ENCODE measurements at regions not wholly inside any gene's neighbourhood (a gene's known extent, or its start where the extent isn't known, plus 50 kb on each side); places are given as distances from the start of the nearest gene placed in this dataset.
A peak's percentile ranks its signal among the peaks of the same experiment; 100 is the strongest.

GRCh38 chr9:103362986-103363385 is 367.9 kb downstream of the CYLC2 start:
- peak; percentile 4 for DNase-seq (ENCODE audit: low read depth)
- H3K4me3 ChIP-seq (ENCODE audit: low read depth, low read length): no peak overlapping the region

DNA sequence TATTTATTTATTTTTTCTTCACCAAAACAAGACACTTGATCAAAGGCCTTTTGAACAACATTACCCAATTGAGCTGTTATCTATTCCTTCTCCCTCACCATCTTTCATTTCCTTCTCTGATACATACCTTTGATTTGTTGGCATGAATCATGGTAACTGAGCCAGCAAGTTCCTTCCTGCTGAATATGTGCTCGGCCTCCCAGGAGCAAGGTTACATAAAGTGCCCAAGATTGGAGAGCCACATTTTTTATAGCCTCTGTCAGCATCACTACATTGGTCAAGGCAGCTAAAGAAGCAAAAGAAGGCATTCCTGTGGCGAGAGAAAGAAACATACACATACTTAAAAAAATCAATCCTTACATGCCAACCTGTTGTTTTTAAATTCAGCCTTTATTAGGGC is 369.6 kb downstream of the CYLC2 start:
- peak; percentile 85 for DNase-seq (ENCODE audit: low read depth)
- H3K4me3 ChIP-seq (ENCODE audit: low read depth, low read length): no peak overlapping the region

- no peak overlapping the region for H3K4me3 ChIP-seq (ENCODE audit: low read depth, low read length)
- DNase-seq (ENCODE audit: low read depth): no peak
Observed at GRCh38 chr9:103371152-103371551, 376.0 kb downstream of the CYLC2 start.

GRCh38 chr9:103372828-103373227 is 377.7 kb downstream of the CYLC2 start:
- no peak overlapping the region for H3K4me3 ChIP-seq (ENCODE audit: low read depth, low read length)
- no peak for DNase-seq (ENCODE audit: low read depth)

DNA sequence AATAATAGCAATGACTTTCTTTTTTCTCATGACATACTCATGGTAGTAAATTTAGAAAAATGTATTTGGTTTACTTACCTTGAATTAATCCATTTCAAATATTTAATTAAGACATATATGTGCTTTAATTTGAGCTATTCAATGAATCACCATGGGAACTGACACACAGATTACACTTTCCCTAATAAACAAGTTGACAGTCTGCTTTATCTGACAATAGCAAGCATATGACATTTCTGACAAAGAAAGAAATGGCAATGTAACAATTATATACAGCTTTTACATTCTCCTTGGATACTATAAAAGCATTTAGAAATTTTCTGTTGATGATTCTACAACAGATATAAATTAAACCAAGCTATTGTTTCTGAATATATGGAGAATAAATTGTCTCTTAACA is 382.5 kb downstream of the CYLC2 start:
- no peak for DNase-seq (ENCODE audit: low read depth)
- no peak overlapping the region for H3K4me3 ChIP-seq (ENCODE audit: low read depth, low read length)

DNA sequence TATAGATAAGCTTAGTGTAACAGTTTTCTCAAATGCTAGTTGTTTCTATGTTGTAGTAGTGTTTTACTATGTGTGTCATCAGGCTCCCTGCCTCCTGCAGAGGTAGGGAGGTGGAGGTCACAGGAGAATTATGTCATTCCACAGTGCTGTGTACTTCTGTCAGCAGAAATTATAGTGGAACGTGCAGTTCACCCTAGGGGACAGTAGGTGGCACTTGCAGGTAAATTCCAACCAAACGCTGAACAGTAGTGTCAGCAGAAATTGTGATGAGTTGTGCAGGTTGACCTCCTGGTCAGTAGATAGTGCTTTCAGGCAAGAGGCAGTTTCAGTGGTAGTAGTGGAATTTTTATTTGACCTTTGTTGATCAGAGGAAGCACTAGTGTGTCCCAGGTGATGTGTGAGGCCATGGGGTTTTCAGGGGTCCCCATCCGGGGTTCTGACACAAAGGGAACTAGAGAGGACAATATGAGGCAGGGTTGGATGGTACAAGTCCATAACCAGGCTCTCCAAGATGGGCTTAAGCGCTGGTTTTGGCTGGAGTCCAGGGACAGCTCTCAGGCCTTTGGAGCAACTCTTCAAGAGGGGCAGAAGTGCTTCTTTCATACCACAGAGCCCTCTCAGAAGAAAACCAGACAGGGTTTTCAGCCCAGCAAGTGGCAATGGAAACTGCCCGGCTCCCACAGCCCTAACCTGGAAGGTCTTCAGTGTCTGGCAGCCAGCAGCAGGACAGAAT is 402.9 kb downstream of the CYLC2 start:
- peak; percentile 39 for DNase-seq (ENCODE audit: low read depth)
- H3K4me3 ChIP-seq (ENCODE audit: low read depth, low read length): no peak overlapping the region

- no peak for DNase-seq (ENCODE audit: low read depth)
- no peak overlapping the region for H3K4me3 ChIP-seq (ENCODE audit: low read depth, low read length)
Observed at GRCh38 chr9:103399535-103399934, 404.4 kb downstream of the CYLC2 start.

- DNase-seq (ENCODE audit: low read depth): no peak
- no peak overlapping the region for H3K4me3 ChIP-seq (ENCODE audit: low read depth, low read length)
Observed at GRCh38 chr9:103407260-103407659, 412.1 kb downstream of the CYLC2 start.

GRCh38 chr9:103410059-103410458 is 414.9 kb downstream of the CYLC2 start:
- no peak overlapping the region for H3K4me3 ChIP-seq (ENCODE audit: low read depth, low read length)
- no peak for DNase-seq (ENCODE audit: low read depth)

GRCh38 chr9:103427696-103428095 is 432.6 kb downstream of the CYLC2 start:
- no peak overlapping the region for H3K4me3 ChIP-seq (ENCODE audit: low read depth, low read length)
- no peak for DNase-seq (ENCODE audit: low read depth)

GRCh38 chr9:103430469-103430868 is 435.3 kb downstream of the CYLC2 start:
- no peak for DNase-seq (ENCODE audit: low read depth)
- no peak overlapping the region for H3K4me3 ChIP-seq (ENCODE audit: low read depth, low read length)

- no peak for DNase-seq (ENCODE audit: low read depth)
Observed at GRCh38 chr9:103431809-103432208, 436.7 kb downstream of the CYLC2 start.

GRCh38 chr9:103444176-103444575 is 449.0 kb downstream of the CYLC2 start:
- peak; percentile 6 for DNase-seq (ENCODE audit: low read depth)
- H3K4me3 ChIP-seq (ENCODE audit: low read depth, low read length): no peak overlapping the region

More at GRCh38 chr9:103431809-103432208, 436.7 kb downstream of the CYLC2 start:
- no peak overlapping the region for H3K4me3 ChIP-seq (ENCODE audit: low read depth, low read length)

- no peak for DNase-seq (ENCODE audit: low read depth)
- no peak overlapping the region for H3K4me3 ChIP-seq (ENCODE audit: low read depth, low read length)
Observed at GRCh38 chr9:103458826-103459225, 463.7 kb downstream of the CYLC2 start.

DNA sequence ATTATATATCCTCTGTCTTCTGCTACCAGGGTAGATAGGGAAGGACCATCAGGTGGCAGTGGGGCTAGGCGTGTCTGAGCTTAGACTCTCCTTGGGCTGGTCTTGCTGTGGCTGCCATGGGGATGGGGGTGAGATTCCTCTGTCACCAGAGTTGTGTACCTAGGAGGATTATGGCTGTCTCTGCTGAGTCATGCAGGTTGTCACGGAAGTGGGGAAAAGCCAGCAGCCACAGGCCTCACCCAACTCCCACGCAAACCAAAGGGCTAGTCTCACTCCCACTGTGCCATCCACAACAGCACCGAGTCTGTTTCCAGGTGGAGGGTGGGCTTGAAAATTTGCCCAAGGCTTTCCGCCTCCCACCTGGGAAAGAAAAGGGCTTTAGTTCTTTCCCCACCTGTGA is 476.1 kb downstream of the CYLC2 start:
- no peak for DNase-seq (ENCODE audit: low read depth)

DNA sequence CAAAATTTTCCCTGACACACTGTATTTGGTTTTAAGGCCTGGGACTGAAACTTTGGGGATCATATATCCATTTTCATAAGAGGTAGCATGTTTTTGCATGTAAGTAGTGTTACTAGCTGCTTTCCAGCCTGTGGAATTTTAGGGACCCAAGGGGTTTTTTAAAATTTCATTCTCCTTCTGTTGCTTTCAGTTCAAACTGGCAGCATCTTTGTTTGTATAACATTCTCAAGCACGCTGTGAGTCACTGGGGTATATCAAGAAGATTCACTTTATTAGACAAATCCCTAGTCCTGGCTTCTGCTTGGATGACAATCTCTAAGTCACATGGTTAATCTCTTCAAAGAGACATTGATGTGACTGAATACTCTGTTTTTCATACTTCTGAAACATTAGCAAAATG is 479.0 kb downstream of the CYLC2 start:
- no peak overlapping the region for H3K4me3 ChIP-seq (ENCODE audit: low read depth, low read length)
- DNase-seq (ENCODE audit: low read depth): no peak

More for the DNA sequence above, 476.1 kb downstream of the CYLC2 start:
- H3K4me3 ChIP-seq (ENCODE audit: low read depth, low read length): no peak overlapping the region

DNA sequence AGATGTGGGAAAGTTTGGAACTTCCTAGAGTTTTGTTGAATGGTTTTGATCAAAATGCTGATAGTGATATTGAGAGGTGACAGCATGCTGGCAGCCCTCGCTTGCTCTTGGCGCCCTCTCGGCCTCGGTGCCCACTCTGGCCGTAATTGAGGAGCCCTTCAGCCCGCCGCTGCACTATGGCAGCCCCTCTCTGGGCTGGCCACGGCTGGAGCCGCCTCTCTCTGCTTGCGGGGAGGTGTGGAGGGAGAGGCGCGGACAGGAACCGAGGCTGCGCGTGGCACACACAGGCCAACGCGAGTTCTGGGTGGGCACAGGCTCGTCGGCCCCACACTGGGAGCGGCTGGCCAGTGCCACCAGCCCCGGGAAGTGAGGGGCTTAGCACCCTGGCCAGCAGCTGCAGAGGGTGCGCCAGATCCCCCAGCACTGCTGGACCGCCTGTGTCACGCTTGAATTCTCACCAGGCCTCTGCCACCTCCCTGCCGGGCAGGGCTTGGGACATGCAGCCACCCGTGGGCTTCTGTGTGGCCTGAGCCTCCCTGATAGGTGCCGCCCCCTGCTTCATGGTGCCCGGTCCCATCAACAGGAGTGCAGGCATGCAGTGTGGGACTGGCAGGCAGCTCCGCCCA is 488.5 kb downstream of the CYLC2 start:
- no peak overlapping the region for H3K4me3 ChIP-seq (ENCODE audit: low read depth, low read length)

DNA sequence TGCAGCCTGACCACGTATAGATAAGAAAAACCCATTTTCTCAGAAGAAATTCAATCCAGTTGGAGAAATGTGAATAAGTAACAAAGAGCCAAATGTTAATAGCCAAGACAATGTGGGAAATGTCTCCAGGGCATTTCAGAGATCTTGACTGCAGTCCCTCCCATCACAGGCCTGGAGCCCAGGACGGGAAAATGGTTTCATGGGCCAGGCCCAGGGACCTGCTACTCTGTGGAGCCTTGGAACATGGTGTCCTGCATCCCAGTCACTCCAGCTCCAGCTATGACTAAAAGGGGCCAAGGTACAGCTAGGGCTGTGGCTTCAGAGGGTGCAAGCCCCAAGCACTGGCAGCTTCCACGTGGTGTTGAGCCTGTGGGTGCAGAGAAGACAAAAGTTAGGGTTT is 490.0 kb downstream of the CYLC2 start:
- no peak for DNase-seq (ENCODE audit: low read depth)
- H3K4me3 ChIP-seq (ENCODE audit: low read depth, low read length): no peak overlapping the region

More for the DNA sequence above, 488.5 kb downstream of the CYLC2 start:
- no peak for DNase-seq (ENCODE audit: low read depth)

DNA sequence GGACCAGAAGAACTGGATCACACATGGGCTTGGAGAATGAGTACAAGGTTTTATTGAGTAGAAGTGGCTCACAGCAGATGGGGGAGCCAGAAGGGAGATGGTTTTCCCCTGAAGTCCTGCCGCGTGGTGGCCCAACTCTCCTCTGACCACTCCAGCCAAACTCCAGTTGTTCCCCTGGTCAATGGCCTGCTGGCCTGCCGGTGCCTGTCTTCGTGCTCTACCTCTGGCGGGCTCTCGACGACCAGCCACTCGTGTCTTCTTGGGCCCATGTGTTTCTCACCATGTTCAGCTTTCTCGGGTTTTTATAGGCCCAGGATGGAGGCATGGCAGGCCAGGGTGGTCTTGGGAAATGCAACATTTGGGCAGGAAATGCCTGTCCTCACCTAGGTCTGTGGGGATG is 519.6 kb downstream of the CYLC2 start:
- DNase-seq (ENCODE audit: low read depth): no peak
- no peak overlapping the region for H3K4me3 ChIP-seq (ENCODE audit: low read depth, low read length)

DNA sequence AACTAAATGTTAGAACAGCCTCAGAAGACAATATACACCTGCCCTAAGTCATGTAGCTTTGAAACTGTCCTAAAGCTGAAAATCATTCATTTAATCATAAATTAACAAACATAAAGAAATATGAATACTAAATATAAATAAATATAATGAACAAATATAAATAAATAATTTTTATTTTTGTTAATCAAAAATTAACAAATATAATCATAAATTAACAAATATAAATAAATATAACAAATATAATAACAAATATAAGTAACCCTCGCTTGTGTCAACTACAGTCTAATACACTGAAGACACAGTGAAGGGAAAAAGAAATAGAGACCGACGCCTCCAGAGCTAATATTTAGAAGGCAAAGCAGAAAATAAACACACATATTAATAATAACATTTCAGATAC is 527.3 kb downstream of the CYLC2 start:
- H3K4me3 ChIP-seq (ENCODE audit: low read depth, low read length): no peak overlapping the region
- DNase-seq (ENCODE audit: low read depth): no peak

GRCh38 chr9:103530934-103531333 is 535.8 kb downstream of the CYLC2 start:
- H3K4me3 ChIP-seq (ENCODE audit: low read depth, low read length): no peak overlapping the region
- no peak for DNase-seq (ENCODE audit: low read depth)

Data from skeletal muscle cell (primary cell).